OCI-LY7 (cell line): ENCODE measurements at regions not wholly inside any gene's neighbourhood (a gene's known extent, or its start where the extent isn't known, plus 50 kb on each side); places are given as distances from the start of the nearest gene placed in this dataset.

Experiments used
- CTCF ChIP-seq: fragments of 200-600 bp; sonication (generic); conservative IDR thresholded peaks from 2 replicates; pipeline ENCODE4 v1.5.1; 2014; ENCODE audit warnings: mild to moderate bottlenecking, antibody characterized with exemption, low read length, moderate library complexity, mixed read lengths
- EZH2phosphoT487 ChIP-seq: fragments of 200-600 bp; sonication (generic); IDR thresholded peaks from 2 replicates; pipeline ENCODE4 v1.6.1; 2018; ENCODE audit warnings: low read depth, borderline replicate concordance, mild to moderate bottlenecking, mixed run types, antibody characterized with exemption, low read length, moderate library complexity, mixed read lengths

DNA sequence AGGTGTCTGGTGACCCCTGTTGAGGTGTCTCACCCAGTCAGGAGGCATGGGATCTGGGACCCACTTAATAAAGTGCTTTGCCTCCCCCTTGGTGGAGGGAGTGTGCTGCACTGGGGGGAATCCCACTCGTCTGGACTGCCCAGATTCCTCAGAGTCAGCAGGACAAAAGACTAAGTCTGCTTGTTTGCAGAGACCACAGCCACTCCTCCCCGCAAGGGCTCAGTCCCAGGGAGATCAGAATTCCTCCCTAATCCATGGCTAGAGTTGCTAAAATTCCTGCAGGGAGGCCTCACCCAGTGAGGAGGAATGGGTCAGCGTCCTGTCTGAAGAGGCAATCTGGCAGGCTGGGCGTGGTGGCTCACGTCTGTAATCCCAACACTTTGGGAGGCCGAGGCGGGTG, 442.2 kb downstream of the PABPC4L start:
- TF ChIP-seq CTCF = no peak
- no peak for TF ChIP-seq EZH2phosphoT487
